Testis (tissue), 2 donors: ENCODE measurements at regions not wholly inside any gene's neighbourhood (a gene's known extent, or its start where the extent isn't known, plus 50 kb on each side); places are given as distances from the start of the nearest gene placed in this dataset.

ENCODE experiments used
- CTCF ChIP-seq, 3 experiments: fragments of 450-650 bp in 2 of 3; fragments of 200-600 bp in 1 of 3; sonication (generic) in 1 of 3; IDR thresholded peaks; one replicate each; pipeline ENCODE4 v1.5.1; 2016 to 2019; ENCODE audit warnings: antibody characterized with exemption in 3 of 3, mild to moderate bottlenecking in 2 of 3, moderate library complexity in 1 of 3
- POLR2A ChIP-seq: fragments of 450-650 bp; IDR thresholded peaks from one replicate; pipeline ENCODE4 v1.6.1; 2017; ENCODE audit warnings: antibody characterized with exemption, mild to moderate bottlenecking, moderate library complexity

GRCh38 chr1:189141056-189141455 lies 1336.6 kb downstream of the BRINP3 start:
- TF ChIP-seq POLR2A (no peak), CTCF (IDR thresholded peaks at IDR 0.05) (no peak)
